SU-DHL-6 (cell line): ENCODE measurements at regions not wholly inside any gene's neighbourhood (a gene's known extent, or its start where the extent isn't known, plus 50 kb on each side); places are given as distances from the start of the nearest gene placed in this dataset.

ENCODE experiments used
- H2AFZ ChIP-seq: fragments of 200-600 bp; sonication (generic); 2 replicates; pipeline ENCODE4 v1.6.1; 2014; ENCODE audit warnings: low read depth, mild to moderate bottlenecking, moderate library complexity, mixed read lengths, antibody characterized with exemption, low read length; ENCODE audit not compliant: severe bottlenecking
- H3F3A ChIP-seq: fragments of 200-600 bp; shearing (Covaris generic); 2 replicates; pipeline ENCODE4 v1.6.0; 2016; ENCODE audit warnings: antibody characterized with exemption, mild to moderate bottlenecking; ENCODE audit not compliant: insufficient read depth
- H3K27ac ChIP-seq: fragments of 200-600 bp; sonication (generic); 2 replicates; pipeline ENCODE4 v1.5.1; 2016; ENCODE audit warnings: low read depth, mild to moderate bottlenecking, low read length, moderate library complexity, mixed read lengths
- H3K27me3 ChIP-seq: fragments of 200-600 bp; sonication (generic), shearing (Covaris generic); 2 replicates; pipeline ENCODE4 v1.6.0; 2014; ENCODE audit warnings: mild to moderate bottlenecking, low read length
- H3K36me3 ChIP-seq: fragments of 200-600 bp; sonication (generic); 2 replicates; pipeline ENCODE4 v1.6.1; 2014; ENCODE audit warnings: mild to moderate bottlenecking, low read length, mixed read lengths
- H3K4me2 ChIP-seq: fragments of 300-600, 200-600 bp; shearing (Covaris generic), sonication (generic); 2 replicates; pipeline ENCODE4 v1.6.0; 2014; ENCODE audit warnings: low read length, low read depth, mild to moderate bottlenecking; ENCODE audit not compliant: poor library complexity, severe bottlenecking
- H3K4me3 ChIP-seq: fragments of 200-600 bp; sonication (generic); 2 replicates; pipeline ENCODE4 v1.5.1; 2014; ENCODE audit warnings: antibody characterized with exemption, low read length, mild to moderate bottlenecking, mixed read lengths; ENCODE audit not compliant: insufficient read depth, poor library complexity, severe bottlenecking
- H3K79me2 ChIP-seq: fragments of 200-600 bp; sonication (generic); 2 replicates; pipeline ENCODE4 v1.6.1; 2014; ENCODE audit warnings: mild to moderate bottlenecking, low read length, moderate library complexity; ENCODE audit not compliant: insufficient read depth
- H3K9ac ChIP-seq: fragments of 200-600 bp; sonication (generic); 2 replicates; pipeline ENCODE4 v1.7.0; 2014; ENCODE audit warnings: mild to moderate bottlenecking, low read length
- H3K9me2 ChIP-seq: fragments of 200-600 bp; sonication (generic); replicated peaks from 2 replicates; pipeline ENCODE4 v1.6.1; 2014; ENCODE audit warnings: low read length; ENCODE audit not compliant: insufficient read depth
- H3K9me3 ChIP-seq: fragments of 200-600 bp; sonication (generic); 2 replicates; pipeline ENCODE4 v1.6.1; 2014; ENCODE audit warnings: low read length, mixed read lengths; ENCODE audit not compliant: insufficient read depth
- H4K20me1 ChIP-seq: fragments of 200-600 bp; sonication (generic); 2 replicates; pipeline ENCODE4 v1.6.1; 2014; ENCODE audit warnings: low read depth, mild to moderate bottlenecking, antibody characterized with exemption, low read length, moderate library complexity, mixed read lengths
- EZH2phosphoT487 ChIP-seq: fragments of 200-600 bp; sonication (generic), shearing (Covaris generic); conservative IDR thresholded peaks from 2 replicates; pipeline ENCODE4 v1.6.1; 2018; ENCODE audit warnings: mild to moderate bottlenecking, antibody characterized with exemption, low read length, moderate library complexity, mixed read lengths
- TF ChIP-seq, protein P1 (sequence below): fragments of 200-600 bp; sonication (generic); IDR thresholded peaks from one replicate; pipeline ENCODE4 v1.5.1; 2017; ENCODE audit warnings: antibody characterized with exemption, mild to moderate bottlenecking, low read length, moderate library complexity; ENCODE audit not compliant: insufficient read depth, poor library complexity, severe bottlenecking

DNA sequence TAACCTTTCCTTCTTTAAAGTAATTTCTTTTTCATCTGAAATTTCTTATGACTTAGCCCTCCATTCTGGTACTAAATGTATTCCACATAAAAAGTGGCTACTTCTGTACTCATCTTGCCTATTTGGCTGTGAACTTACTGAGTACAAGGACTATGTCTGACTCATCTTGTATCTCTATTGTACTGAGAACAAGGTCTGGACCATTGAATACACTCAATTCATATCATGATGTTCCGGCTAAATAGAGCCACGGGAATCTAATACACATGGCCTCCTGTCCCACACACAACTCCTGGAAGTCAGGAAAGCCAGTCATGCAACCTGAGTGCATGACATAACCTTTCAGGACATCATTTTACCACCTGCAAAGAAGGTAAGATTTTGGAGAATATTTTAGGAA is 203.9 kb downstream of the PLK2 start:
- TF ChIP-seq EZH2phosphoT487, result no peak
- TF ChIP-seq, protein P1, sequence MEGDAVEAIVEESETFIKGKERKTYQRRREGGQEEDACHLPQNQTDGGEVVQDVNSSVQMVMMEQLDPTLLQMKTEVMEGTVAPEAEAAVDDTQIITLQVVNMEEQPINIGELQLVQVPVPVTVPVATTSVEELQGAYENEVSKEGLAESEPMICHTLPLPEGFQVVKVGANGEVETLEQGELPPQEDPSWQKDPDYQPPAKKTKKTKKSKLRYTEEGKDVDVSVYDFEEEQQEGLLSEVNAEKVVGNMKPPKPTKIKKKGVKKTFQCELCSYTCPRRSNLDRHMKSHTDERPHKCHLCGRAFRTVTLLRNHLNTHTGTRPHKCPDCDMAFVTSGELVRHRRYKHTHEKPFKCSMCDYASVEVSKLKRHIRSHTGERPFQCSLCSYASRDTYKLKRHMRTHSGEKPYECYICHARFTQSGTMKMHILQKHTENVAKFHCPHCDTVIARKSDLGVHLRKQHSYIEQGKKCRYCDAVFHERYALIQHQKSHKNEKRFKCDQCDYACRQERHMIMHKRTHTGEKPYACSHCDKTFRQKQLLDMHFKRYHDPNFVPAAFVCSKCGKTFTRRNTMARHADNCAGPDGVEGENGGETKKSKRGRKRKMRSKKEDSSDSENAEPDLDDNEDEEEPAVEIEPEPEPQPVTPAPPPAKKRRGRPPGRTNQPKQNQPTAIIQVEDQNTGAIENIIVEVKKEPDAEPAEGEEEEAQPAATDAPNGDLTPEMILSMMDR, result no peak

DNA sequence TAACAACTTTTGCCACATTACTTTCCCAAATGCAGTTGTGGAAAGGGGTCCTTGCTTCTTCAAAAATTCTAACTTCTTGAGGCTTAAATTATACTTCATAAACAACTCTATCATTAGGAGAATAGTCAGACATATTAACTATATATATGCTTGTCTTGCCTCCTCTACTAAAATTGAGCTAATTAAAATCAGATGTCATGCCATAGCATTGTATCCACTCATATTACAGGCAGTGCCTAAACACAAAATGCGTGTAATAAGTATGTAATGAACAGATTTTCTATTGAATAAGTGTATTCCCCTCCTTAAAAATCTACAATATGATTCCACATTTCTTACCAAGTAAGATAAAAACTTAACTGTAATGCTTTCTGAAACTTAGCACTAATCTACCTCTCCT is 204.5 kb downstream of the PLK2 start:
- Histone ChIP-seq H3K27me3 (no peaks in the 10 kb centered on the region), H3K9ac (no peak overlapping the region), H3K9me2 (no peaks in the 10 kb centered on the region), H3K79me2 (no peaks in the 10 kb centered on the region), H4K20me1 (no peaks in the 10 kb centered on the region), H3K4me3 (no peak overlapping the region), H3K4me2 (no peak overlapping the region), H3F3A (no peaks in the 10 kb centered on the region), H3K27ac (no peak overlapping the region), H3K9me3 (no peaks in the 10 kb centered on the region), H2AFZ (no peak overlapping the region), H3K36me3 (no peaks in the 10 kb centered on the region)
- TF ChIP-seq, protein P1, result no peak
- TF ChIP-seq EZH2phosphoT487, result no peak

More for the DNA sequence above, 203.9 kb downstream of the PLK2 start:
- Histone ChIP-seq H3K36me3 (no peaks in the 10 kb centered on the region), H3K9ac (no peak overlapping the region), H3K9me3 (no peaks in the 10 kb centered on the region), H3K4me2 (no peak overlapping the region), H2AFZ (no peak overlapping the region), H3K79me2 (no peaks in the 10 kb centered on the region), H4K20me1 (no peaks in the 10 kb centered on the region), H3K4me3 (no peak overlapping the region), H3F3A (no peaks in the 10 kb centered on the region), H3K27me3 (no peaks in the 10 kb centered on the region), H3K9me2 (no peaks in the 10 kb centered on the region), H3K27ac (no peak overlapping the region)

DNA sequence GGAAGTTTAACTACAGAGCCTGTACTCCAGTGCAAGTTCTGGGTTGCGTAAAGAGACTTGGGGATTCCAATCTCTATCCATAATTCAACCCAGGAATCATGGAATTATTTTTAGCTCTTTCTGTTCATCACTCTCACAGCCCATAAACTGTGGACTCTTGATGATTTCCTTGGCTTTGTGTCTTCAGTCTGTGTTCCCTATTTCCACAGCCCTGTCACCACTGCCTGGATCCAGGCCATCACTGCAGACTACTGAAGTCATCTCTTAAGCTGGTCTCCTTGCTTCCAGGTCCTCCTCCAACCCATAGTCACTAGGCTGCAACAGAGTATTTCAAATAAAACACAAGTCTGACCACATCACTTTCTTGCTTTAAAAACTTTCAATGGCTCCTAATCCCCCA is 211.7 kb downstream of the PLK2 start:
- Histone ChIP-seq H2AFZ (no peak overlapping the region), H3K36me3 (no peaks in the 10 kb centered on the region), H3K27me3 (no peaks in the 10 kb centered on the region), H3K79me2 (no peaks in the 10 kb centered on the region), H3F3A (no peaks in the 10 kb centered on the region), H3K4me2 (no peak overlapping the region), H3K4me3 (no peak overlapping the region), H3K9ac (no peak overlapping the region), H3K9me2 (no peaks in the 10 kb centered on the region), H3K9me3 (no peaks in the 10 kb centered on the region), H4K20me1 (no peaks in the 10 kb centered on the region), H3K27ac (no peak overlapping the region)
- no peak for TF ChIP-seq EZH2phosphoT487
- TF ChIP-seq, protein P1, result no peak

DNA sequence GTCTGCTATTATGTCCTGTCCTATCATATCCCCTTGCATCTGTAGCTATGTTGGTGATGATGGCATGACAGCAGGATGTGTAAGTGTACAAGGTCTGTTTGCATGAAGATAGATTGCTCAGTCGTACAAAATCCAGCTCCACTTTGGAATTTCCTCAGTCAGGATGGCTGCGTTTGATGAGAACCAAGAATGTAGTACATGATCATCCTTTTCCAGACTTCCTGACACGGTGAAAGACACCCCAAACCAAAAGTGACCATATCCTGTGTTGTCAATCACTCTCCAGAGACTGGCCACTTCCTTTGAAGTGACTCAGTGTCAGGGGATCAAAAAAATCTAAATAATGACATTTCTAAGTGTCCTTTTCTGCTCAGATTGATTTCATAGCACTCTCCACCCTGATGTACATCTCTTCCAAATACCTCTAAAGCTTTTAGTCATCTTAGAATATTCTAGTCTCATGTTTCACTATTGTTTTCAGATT is 213.4 kb downstream of the PLK2 start:
- Histone ChIP-seq H3K27ac (no peak overlapping the region), H3K9ac (no peak overlapping the region), H3K36me3 (no peaks in the 10 kb centered on the region), H3K4me2 (no peak overlapping the region), H3K9me2 (no peaks in the 10 kb centered on the region), H4K20me1 (no peaks in the 10 kb centered on the region), H3K27me3 (no peaks in the 10 kb centered on the region), H3K9me3 (no peaks in the 10 kb centered on the region), H3K79me2 (no peaks in the 10 kb centered on the region), H2AFZ (no peak overlapping the region), H3K4me3 (no peak overlapping the region), H3F3A (no peaks in the 10 kb centered on the region)
- TF ChIP-seq, protein P1, result no peak
- no peak for TF ChIP-seq EZH2phosphoT487
